OCI-LY7 (cell line): ENCODE measurements at regions not wholly inside any gene's neighbourhood (a gene's known extent, or its start where the extent isn't known, plus 50 kb on each side); places are given as distances from the start of the nearest gene placed in this dataset.

Source experiments
- BruUV-seq: library from RNA; stranded (reverse); fragments of 400-500 nt; replicated peaks from 2 replicates; lab custom pipeline; 2021; lab: Mats Ljungman, UMichigan
- CTCF ChIA-PET: fragments of 300-600 bp; sonication (Branson Sonifier 250); formaldehyde crosslinking; loops from one replicate; lab custom pipeline; 2022; ENCODE audit warnings: antibody characterized with exemption; ENCODE audit not compliant: unreplicated experiment; lab: Charles Lee
- POLR2A ChIA-PET: fragments of 300-600 bp; sonication (Branson Sonifier 250); formaldehyde crosslinking; loops from one replicate; lab custom pipeline; 2022; ENCODE audit warnings: antibody characterized with exemption; lab: Charles Lee
- DNase-seq: peaks from one replicate; pipeline ENCODE4 v3.0.0-alpha.2; 2015; ENCODE audit warnings: low spot score
- H2AFZ ChIP-seq: fragments of 200-600 bp; sonication (generic), shearing (Covaris generic); 2 replicates; pipeline ENCODE4 v1.6.1; 2014; ENCODE audit warnings: mild to moderate bottlenecking, antibody characterized with exemption, low read length, moderate library complexity
- H3K27ac ChIP-seq: fragments of 200-600 bp; sonication (generic); 2 replicates; pipeline ENCODE4 v1.5.1; 2014; ENCODE audit warnings: mixed run types, low read depth, mild to moderate bottlenecking, moderate library complexity, low read length, inconsistent platforms; ENCODE audit not compliant: poor library complexity, severe bottlenecking
- H3K36me3 ChIP-seq: fragments of 200-600 bp; sonication (generic); 2 replicates; pipeline ENCODE4 v1.6.1; 2014; ENCODE audit warnings: mild to moderate bottlenecking, antibody characterized with exemption, low read length, moderate library complexity, mixed read lengths; ENCODE audit not compliant: insufficient read depth
- H3K4me1 ChIP-seq: fragments of 200-600 bp; sonication (generic); 2 replicates; pipeline ENCODE4 v1.5.1; 2014; ENCODE audit warnings: mild to moderate bottlenecking, low read length; ENCODE audit not compliant: insufficient read depth, poor library complexity, severe bottlenecking
- H3K4me2 ChIP-seq: fragments of 200-600 bp; sonication (generic); 2 replicates; pipeline ENCODE4 v1.6.1; 2014; ENCODE audit warnings: mild to moderate bottlenecking, low read length
- H3K4me3 ChIP-seq: fragments of 200-600 bp; sonication (generic); 2 replicates; pipeline ENCODE4 v1.5.1; 2014; ENCODE audit warnings: mild to moderate bottlenecking, low read depth, low read length; ENCODE audit not compliant: poor library complexity, severe bottlenecking
- H3K79me2 ChIP-seq: fragments of 200-600 bp; sonication (generic); 2 replicates; pipeline ENCODE4 v1.6.1; 2016; ENCODE audit warnings: low read depth, mild to moderate bottlenecking, low read length, moderate library complexity, mixed read lengths; ENCODE audit not compliant: insufficient read depth
- H3K9me2 ChIP-seq: fragments of 200-600 bp; sonication (generic); 2 replicates; pipeline ENCODE4 v1.6.1; 2016; ENCODE audit warnings: mild to moderate bottlenecking, low read length, mixed read lengths; ENCODE audit not compliant: insufficient read depth
- H3K9me3 ChIP-seq: fragments of 200-600 bp; sonication (generic); 2 replicates; pipeline ENCODE4 v1.6.1; 2014; ENCODE audit warnings: mild to moderate bottlenecking, mixed run types, low read length, mixed read lengths
- H4K20me1 ChIP-seq: fragments of 200-600 bp; sonication (generic); 2 replicates; pipeline ENCODE4 v1.6.1; 2014; ENCODE audit warnings: mild to moderate bottlenecking, antibody characterized with exemption, low read length, moderate library complexity, mixed read lengths; ENCODE audit not compliant: insufficient read depth
- CTCF ChIP-seq: fragments of 200-600 bp; sonication (generic); conservative IDR thresholded peaks from 2 replicates; pipeline ENCODE4 v1.5.1; 2014; ENCODE audit warnings: mild to moderate bottlenecking, antibody characterized with exemption, low read length, moderate library complexity, mixed read lengths
- EZH2phosphoT487 ChIP-seq: fragments of 200-600 bp; sonication (generic); IDR thresholded peaks from 2 replicates; pipeline ENCODE4 v1.6.1; 2018; ENCODE audit warnings: low read depth, borderline replicate concordance, mild to moderate bottlenecking, mixed run types, antibody characterized with exemption, low read length, moderate library complexity, mixed read lengths
- intact Hi-C: fragments of 100-400 bp; cut with micrococcal nuclease; formaldehyde crosslinking; loops from one replicate; pipeline ENCODE4 v1.10.0; 2022; ENCODE audit not compliant: unreplicated experiment

DNA sequence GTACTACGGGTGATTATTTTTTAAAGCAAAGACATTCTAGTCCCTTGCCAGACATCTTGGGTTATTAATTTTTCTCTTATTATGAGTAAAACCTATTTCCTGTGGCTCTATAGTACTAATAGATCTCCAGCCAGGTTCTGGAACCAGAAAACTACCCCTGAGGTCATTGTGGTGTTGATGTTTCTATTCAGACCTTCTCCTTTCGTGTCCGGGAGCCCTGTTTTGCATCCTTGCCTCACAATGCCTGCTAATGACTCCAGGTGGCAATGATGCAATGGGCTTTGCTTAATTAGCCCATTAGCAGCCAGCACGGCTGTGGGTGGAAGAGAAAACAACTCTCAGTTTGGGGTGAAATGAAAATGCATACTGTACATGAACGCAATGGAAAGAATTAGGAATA is 62.9 kb upstream of the ARG1 start:
- Histone ChIP-seq H3K4me3 (no peak overlapping the region), H3K9me2 (no peaks in the 10 kb centered on the region), H3K9me3 (peaks cover 3% of the 10 kb centered on the region; the same call in 1 of the 2 replicates), H3K4me2 (no peak overlapping the region), H3K36me3 (no peaks in the 10 kb centered on the region), H3K4me1 (peaks cover 6% of the 10 kb centered on the region), H2AFZ (peak overlapping the region; percentile 61), H3K27ac (no peak overlapping the region), H3K79me2 (no peaks in the 10 kb centered on the region), H4K20me1 (no peaks in the 10 kb centered on the region)
- TF ChIP-seq CTCF (no peak), EZH2phosphoT487 (no peak)
- CTCF ChIA-PET, result no interaction called here
- peak; percentile 47 for DNase-seq
- no TSS peak for BruUV-seq
- POLR2A ChIA-PET, result interaction anchor here (1.6 kb wide), 1 partner anchor 16 kb away, joined by 3 read pairs; no protein-coding TSS in a partner anchor
- intact Hi-C loops, result no loop called here

DNA sequence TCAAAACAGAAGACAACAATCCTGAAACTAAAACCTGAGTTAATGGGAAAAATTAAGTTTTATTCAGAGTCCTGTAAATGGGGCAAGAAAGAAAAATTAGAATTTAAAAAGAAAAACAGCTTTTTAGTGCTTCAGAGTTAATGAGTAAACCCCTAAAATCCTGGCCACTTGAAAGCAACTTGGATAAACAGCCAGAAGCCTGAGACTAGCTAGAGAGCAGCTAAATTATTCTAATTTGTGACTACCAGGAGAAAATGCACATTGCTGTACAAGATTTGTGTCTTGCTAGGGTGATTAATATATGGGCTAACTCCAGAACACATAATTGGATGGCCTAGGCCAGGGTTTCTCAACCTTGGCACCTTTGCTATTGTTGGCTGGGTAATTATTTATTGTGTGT is 62.4 kb upstream of the ARG1 start:
- no peak overlapping the region for H3K4me3 ChIP-seq
- H4K20me1 ChIP-seq, result no peaks in the 10 kb centered on the region
- no peaks in the 10 kb centered on the region for H3K36me3 ChIP-seq
- peaks cover 6% of the 10 kb centered on the region for H3K4me1 ChIP-seq
- POLR2A ChIA-PET, result interaction anchor here (1.6 kb wide), 2 partner anchors 17 to 19 kb away, joined by 3 to 8 read pairs; no protein-coding TSS in a partner anchor
- TF ChIP-seq EZH2phosphoT487 (no peak), CTCF (no peak)
- intact Hi-C loops, result no loop called here
- H3K27ac ChIP-seq, result no peak overlapping the region
- H3K79me2 ChIP-seq, result no peaks in the 10 kb centered on the region
- peaks cover 3% of the 10 kb centered on the region; the same call in 1 of the 2 replicates for H3K9me3 ChIP-seq
- H3K9me2 ChIP-seq, result no peaks in the 10 kb centered on the region
- CTCF ChIA-PET, result no interaction called here
- BruUV-seq, result no TSS peak
- DNase-seq, result no peak
- H2AFZ ChIP-seq, result no peak overlapping the region; the same call in 1 of the 2 replicates
- no peak overlapping the region for H3K4me2 ChIP-seq

DNA sequence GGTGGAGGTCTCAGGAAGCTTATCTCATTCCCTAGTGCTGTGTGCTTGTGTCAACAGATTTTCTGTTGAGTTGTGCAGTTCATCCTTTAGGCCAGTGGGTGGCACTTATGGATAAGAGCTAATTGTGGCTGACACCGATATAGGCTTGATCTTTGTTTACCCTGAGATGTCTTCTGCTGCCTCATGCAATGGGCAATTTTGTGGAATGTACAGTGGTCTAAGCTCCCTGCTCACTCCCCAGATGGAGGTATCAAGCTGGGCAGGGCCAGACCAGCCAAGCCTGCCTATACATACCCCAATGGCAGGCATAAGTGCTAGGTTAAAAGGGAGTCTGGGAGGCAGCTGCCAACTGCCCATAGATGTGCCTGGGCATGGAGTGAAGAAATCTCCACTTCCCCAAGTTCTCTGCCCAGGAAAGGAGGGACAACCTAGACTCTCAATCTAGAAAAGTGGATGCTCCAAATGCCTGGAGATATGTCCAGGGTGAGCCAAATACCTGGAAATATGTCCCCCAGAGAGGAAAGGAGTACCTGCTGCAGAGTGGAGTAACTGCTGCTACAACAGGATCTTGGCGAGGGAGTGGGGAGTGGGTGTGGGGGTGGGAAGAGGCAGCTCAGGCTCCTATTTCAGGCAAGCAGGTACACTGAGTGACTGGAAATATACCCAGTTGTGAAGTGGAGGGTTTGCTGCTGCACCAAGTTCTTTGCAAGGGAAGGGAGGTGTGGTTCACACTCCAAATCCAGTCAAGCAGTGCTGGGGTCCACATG is 53.2 kb upstream of the ARG1 start:
- CTCF ChIA-PET, result interaction anchor here (0.6 to 0.9 kb wide), 2 partner anchors 14 to 32 kb away, joined by 3 to 4 read pairs; no protein-coding TSS in a partner anchor
- no peak overlapping the region for H3K27ac ChIP-seq
- intact Hi-C loops, result loop anchor here (5.0 kb wide), 1 partner anchor 323 kb away; no protein-coding TSS in a partner anchor
- H3K4me2 ChIP-seq, result no peak overlapping the region
- H2AFZ ChIP-seq, result peak overlapping the region; percentile 56; the same call in 1 of the 2 replicates
- no peaks in the 10 kb centered on the region for H3K4me1 ChIP-seq
- 0 out of 2 replicates have a peak, but pooled peaks cover 15% of the 10 kb centered on the region for H3K9me3 ChIP-seq
- POLR2A ChIA-PET, result interaction anchor here (1.0 to 1.2 kb wide), 2 partner anchors 18 to 121 kb away, joined by 3 read pairs; no protein-coding TSS in a partner anchor
- peak; percentile 69 for DNase-seq
- H3K9me2 ChIP-seq, result no peaks in the 10 kb centered on the region
- H3K79me2 ChIP-seq, result no peaks in the 10 kb centered on the region
- no TSS peak for BruUV-seq
- no peaks in the 10 kb centered on the region for H4K20me1 ChIP-seq
- no peaks in the 10 kb centered on the region for H3K36me3 ChIP-seq
- no peak overlapping the region for H3K4me3 ChIP-seq
- peak; percentile 77 for TF ChIP-seq CTCF
- TF ChIP-seq EZH2phosphoT487, result no peak
